ENCODE measurements at regions not wholly inside any gene's neighbourhood (a gene's known extent, or its start where the extent isn't known, plus 50 kb on each side); places are given as distances from the start of the nearest gene placed in this dataset.

DNA sequence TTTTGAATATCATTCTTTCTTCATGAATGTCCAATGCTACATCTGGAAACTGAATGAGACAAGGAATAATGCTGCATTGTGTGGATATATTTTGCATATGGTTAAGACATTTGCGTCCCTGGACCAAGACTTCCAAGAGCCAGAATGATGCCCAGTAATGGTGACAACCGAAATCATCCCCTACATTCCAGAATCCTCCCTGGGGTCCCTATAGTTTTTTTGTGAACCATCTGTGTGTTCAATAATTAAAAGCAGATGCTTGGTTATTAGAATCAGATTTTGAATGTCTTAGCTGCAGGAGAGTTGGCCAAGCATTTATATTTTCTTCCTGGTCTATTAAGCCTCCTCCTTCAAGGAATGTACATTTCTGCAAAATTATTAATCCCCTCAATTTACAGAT is 426.7 kb upstream of the CDH8 start:
- no peak overlapping the region for H3K27ac ChIP-seq (ENCODE audit: low read depth, low read length)
- no peaks in the 10 kb centered on the region for H3K79me2 ChIP-seq (ENCODE audit: control insufficient read depth, low read length)
- H3K4me2 ChIP-seq (ENCODE audit: low read length), result no peak overlapping the region
- TF ChIP-seq, protein P1, sequence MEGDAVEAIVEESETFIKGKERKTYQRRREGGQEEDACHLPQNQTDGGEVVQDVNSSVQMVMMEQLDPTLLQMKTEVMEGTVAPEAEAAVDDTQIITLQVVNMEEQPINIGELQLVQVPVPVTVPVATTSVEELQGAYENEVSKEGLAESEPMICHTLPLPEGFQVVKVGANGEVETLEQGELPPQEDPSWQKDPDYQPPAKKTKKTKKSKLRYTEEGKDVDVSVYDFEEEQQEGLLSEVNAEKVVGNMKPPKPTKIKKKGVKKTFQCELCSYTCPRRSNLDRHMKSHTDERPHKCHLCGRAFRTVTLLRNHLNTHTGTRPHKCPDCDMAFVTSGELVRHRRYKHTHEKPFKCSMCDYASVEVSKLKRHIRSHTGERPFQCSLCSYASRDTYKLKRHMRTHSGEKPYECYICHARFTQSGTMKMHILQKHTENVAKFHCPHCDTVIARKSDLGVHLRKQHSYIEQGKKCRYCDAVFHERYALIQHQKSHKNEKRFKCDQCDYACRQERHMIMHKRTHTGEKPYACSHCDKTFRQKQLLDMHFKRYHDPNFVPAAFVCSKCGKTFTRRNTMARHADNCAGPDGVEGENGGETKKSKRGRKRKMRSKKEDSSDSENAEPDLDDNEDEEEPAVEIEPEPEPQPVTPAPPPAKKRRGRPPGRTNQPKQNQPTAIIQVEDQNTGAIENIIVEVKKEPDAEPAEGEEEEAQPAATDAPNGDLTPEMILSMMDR (IDR thresholded peaks at IDR 0.05; ENCODE audit: low read depth, low read length, poor library complexity, severe bottlenecking), result no peak
- TF ChIP-seq EZH2phosphoT487 (IDR thresholded peaks at IDR 0.05; ENCODE audit: borderline replicate concordance, low read length), result no peak
- no peaks in the 10 kb centered on the region for H3F3A ChIP-seq (ENCODE audit: control insufficient read depth, insufficient read depth)
- H3K36me3 ChIP-seq (ENCODE audit: control insufficient read depth, low read length), result no peaks in the 10 kb centered on the region
- no peaks in the 10 kb centered on the region for H3K9me3 ChIP-seq (ENCODE audit: control insufficient read depth, insufficient read depth, low read length)
- no peaks in the 10 kb centered on the region for H3K27me3 ChIP-seq (ENCODE audit: control insufficient read depth, low read length)
- no peak overlapping the region for H3K4me3 ChIP-seq (ENCODE audit: low read length)
- no peaks in the 10 kb centered on the region for H3K4me1 ChIP-seq (ENCODE audit: control insufficient read depth, low read length)
- H3K9me2 ChIP-seq (replicated peaks; ENCODE audit: control insufficient read depth, low read length), result no peaks in the 10 kb centered on the region
- H4K20me1 ChIP-seq (ENCODE audit: control insufficient read depth, insufficient read depth, low read depth, low read length), result no peaks in the 10 kb centered on the region

DNA sequence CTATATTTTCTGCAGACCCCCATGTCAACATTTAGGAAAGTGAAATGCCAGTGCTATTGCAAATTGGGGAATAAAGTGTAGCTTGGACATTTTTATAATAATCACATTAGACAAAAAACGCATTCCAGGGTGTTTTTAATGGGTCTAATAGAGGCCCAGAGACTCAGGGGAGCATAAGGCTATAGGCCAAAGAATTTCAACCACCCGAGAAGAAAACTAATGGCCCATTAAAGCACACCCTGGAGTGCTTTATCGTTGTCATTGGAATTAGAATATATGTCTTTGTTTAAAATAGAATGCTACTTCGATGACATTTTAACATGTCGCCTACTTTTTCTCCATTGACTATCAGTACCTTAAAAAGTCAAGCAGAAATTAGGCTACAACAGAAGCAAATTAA is 414.1 kb upstream of the CDH8 start:
- H3K4me2 ChIP-seq (ENCODE audit: low read length), result no peak overlapping the region
- H3K4me1 ChIP-seq (ENCODE audit: control insufficient read depth, low read length), result no peaks in the 10 kb centered on the region
- H3K36me3 ChIP-seq (ENCODE audit: control insufficient read depth, low read length), result no peaks in the 10 kb centered on the region
- H3K4me3 ChIP-seq (ENCODE audit: low read length), result no peak overlapping the region
- H4K20me1 ChIP-seq (ENCODE audit: control insufficient read depth, insufficient read depth, low read depth, low read length), result no peaks in the 10 kb centered on the region
- H3K9me3 ChIP-seq (ENCODE audit: control insufficient read depth, insufficient read depth, low read length), result no peaks in the 10 kb centered on the region
- H3K9me2 ChIP-seq (replicated peaks; ENCODE audit: control insufficient read depth, low read length), result no peaks in the 10 kb centered on the region
- H3K27ac ChIP-seq (ENCODE audit: low read depth, low read length), result no peak overlapping the region
- no peaks in the 10 kb centered on the region for H3K27me3 ChIP-seq (ENCODE audit: control insufficient read depth, low read length)
- no peak for TF ChIP-seq EZH2phosphoT487 (IDR thresholded peaks at IDR 0.05; ENCODE audit: borderline replicate concordance, low read length)
- TF ChIP-seq, protein P1 (IDR thresholded peaks at IDR 0.05; ENCODE audit: low read depth, low read length, poor library complexity, severe bottlenecking), result no peak
- no peaks in the 10 kb centered on the region for H3K79me2 ChIP-seq (ENCODE audit: control insufficient read depth, low read length)
- no peaks in the 10 kb centered on the region for H3F3A ChIP-seq (ENCODE audit: control insufficient read depth, insufficient read depth)

DNA sequence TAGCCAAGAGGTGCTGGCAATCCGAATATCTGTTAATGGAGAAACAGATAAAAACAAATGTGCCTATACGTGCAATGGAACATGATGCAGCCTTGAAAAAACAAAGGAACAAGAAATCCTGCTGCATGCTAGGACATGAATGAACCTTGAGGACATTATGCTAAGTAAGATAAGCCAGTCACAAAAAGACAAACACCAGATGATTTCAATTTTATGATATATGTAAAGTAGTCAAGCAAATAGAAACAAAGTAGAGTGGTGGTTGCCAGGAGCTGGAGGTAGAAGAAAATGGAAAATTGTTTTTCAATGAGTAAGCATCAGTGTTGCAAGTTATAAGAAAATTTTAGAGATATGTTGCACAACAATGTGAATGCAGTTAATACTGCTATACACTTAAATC is 409.7 kb upstream of the CDH8 start:
- H4K20me1 ChIP-seq (ENCODE audit: control insufficient read depth, insufficient read depth, low read depth, low read length), result no peaks in the 10 kb centered on the region
- H3K36me3 ChIP-seq (ENCODE audit: control insufficient read depth, low read length), result no peaks in the 10 kb centered on the region
- no peaks in the 10 kb centered on the region for H3K4me1 ChIP-seq (ENCODE audit: control insufficient read depth, low read length)
- no peaks in the 10 kb centered on the region for H3K9me2 ChIP-seq (replicated peaks; ENCODE audit: control insufficient read depth, low read length)
- TF ChIP-seq, protein P1 (IDR thresholded peaks at IDR 0.05; ENCODE audit: low read depth, low read length, poor library complexity, severe bottlenecking), result no peak
- no peak for TF ChIP-seq EZH2phosphoT487 (IDR thresholded peaks at IDR 0.05; ENCODE audit: borderline replicate concordance, low read length)
- no peak overlapping the region for H3K4me3 ChIP-seq (ENCODE audit: low read length)
- no peak overlapping the region for H3K4me2 ChIP-seq (ENCODE audit: low read length)
- no peaks in the 10 kb centered on the region for H3F3A ChIP-seq (ENCODE audit: control insufficient read depth, insufficient read depth)
- H3K79me2 ChIP-seq (ENCODE audit: control insufficient read depth, low read length), result no peaks in the 10 kb centered on the region
- no peaks in the 10 kb centered on the region for H3K9me3 ChIP-seq (ENCODE audit: control insufficient read depth, insufficient read depth, low read length)
- H3K27me3 ChIP-seq (ENCODE audit: control insufficient read depth, low read length), result no peaks in the 10 kb centered on the region
- H3K27ac ChIP-seq (ENCODE audit: low read depth, low read length), result no peak overlapping the region

DNA sequence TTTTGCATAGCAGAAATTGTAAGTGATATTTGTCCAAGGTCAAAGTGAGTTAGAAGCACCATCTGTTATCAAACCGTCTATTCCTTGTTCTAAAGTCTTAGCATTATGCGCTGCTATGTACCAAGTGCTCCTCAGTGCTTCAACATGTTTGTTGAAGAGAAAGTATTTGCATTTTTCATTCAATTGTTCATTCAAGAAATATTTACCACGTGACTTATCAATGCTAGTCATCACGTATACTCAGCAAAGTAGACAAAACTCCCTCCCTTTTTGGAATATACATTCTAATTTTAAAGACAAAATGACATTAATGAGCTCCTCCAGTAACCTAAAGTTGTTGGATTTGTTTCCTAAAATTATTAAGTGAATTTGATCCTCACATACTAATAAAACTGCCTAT is 388.0 kb upstream of the CDH8 start:
- Histone ChIP-seq H3K4me1 (ENCODE audit: control insufficient read depth, low read length) (no peaks in the 10 kb centered on the region), H4K20me1 (ENCODE audit: control insufficient read depth, insufficient read depth, low read depth, low read length) (no peaks in the 10 kb centered on the region), H3K9me2 (replicated peaks; ENCODE audit: control insufficient read depth, low read length) (no peaks in the 10 kb centered on the region), H3K4me3 (ENCODE audit: low read length) (no peak overlapping the region), H3K27me3 (ENCODE audit: control insufficient read depth, low read length) (no peaks in the 10 kb centered on the region), H3K79me2 (ENCODE audit: control insufficient read depth, low read length) (no peaks in the 10 kb centered on the region), H3F3A (ENCODE audit: control insufficient read depth, insufficient read depth) (no peaks in the 10 kb centered on the region), H3K4me2 (ENCODE audit: low read length) (no peak overlapping the region), H3K36me3 (ENCODE audit: control insufficient read depth, low read length) (no peaks in the 10 kb centered on the region), H3K27ac (ENCODE audit: low read depth, low read length) (no peak overlapping the region), H3K9me3 (ENCODE audit: control insufficient read depth, insufficient read depth, low read length) (no peaks in the 10 kb centered on the region)
- TF ChIP-seq EZH2phosphoT487 (IDR thresholded peaks at IDR 0.05; ENCODE audit: borderline replicate concordance, low read length), result no peak
- TF ChIP-seq, protein P1 (IDR thresholded peaks at IDR 0.05; ENCODE audit: low read depth, low read length, poor library complexity, severe bottlenecking), result no peak

Measured in DOHH2 (cell line).